ENCODE measurements at regions not wholly inside any gene's neighbourhood (a gene's known extent, or its start where the extent isn't known, plus 50 kb on each side); places are given as distances from the start of the nearest gene placed in this dataset.

- no peak overlapping the region for H2AFZ ChIP-seq (ENCODE audit: low read length)
- H3K36me3 ChIP-seq (ENCODE audit: control insufficient read depth in 2 of 4, insufficient read depth in 4 of 4, low read length in 3 of 4), result no peaks in the 10 kb centered on the region
- 84% methylated on average over 5 of the region's 5 CpGs; no CpG with 5 or more reads in 1 of the 2 experiments for WGBS, 2 experiments (ENCODE audit: extremely low coverage in 1 of 2, insufficient coverage in 1 of 2, insufficient read length in 1 of 2, insufficient replicate concordance in 2 of 2, low coverage in 1 of 2, low lambda C conversion rate in 2 of 2, missing lambda C conversion rate in 1 of 2)
- H2BK15ac ChIP-seq (ENCODE audit: low read length), result no peak overlapping the region
- H3K27ac ChIP-seq (ENCODE audit: low read depth, low read length), result no peak overlapping the region
- no peak overlapping the region for H2BK12ac ChIP-seq (ENCODE audit: low read depth, low read length)
- no peaks in the 10 kb centered on the region for H3K27me3 ChIP-seq (replicated peaks in 1 of 4; ENCODE audit: control insufficient read depth in 3 of 4, extremely low read depth in 1 of 4, insufficient read depth in 3 of 4, low read length in 3 of 4)
- H3K9me3 ChIP-seq (ENCODE audit: insufficient read depth in 2 of 2, low read depth in 1 of 2, low read length in 1 of 2), result no peaks in the 10 kb centered on the region
- H3K56ac ChIP-seq (replicated peaks; ENCODE audit: insufficient read length, low read depth, low read length), result no peak overlapping the region
- H4K20me1 ChIP-seq (replicated peaks in 1 of 2; ENCODE audit: control insufficient read depth in 1 of 2, insufficient read depth in 2 of 2, low read length in 2 of 2), result no peaks in the 10 kb centered on the region
- H2AK5ac ChIP-seq (ENCODE audit: low read depth, low read length), result no peak overlapping the region
- POLR2A ChIA-PET (ENCODE audit: partially characterized antibody), result no interaction called here
- H2BK120ac ChIP-seq (replicated peaks; ENCODE audit: low read depth, low read length), result no peak overlapping the region
- no peak overlapping the region for H3K14ac ChIP-seq (ENCODE audit: insufficient read length)
- H4K5ac ChIP-seq (ENCODE audit: insufficient read length, low read depth, low read length), result no peak overlapping the region
- CTCF ChIA-PET (ENCODE audit: partially characterized antibody), result no interaction called here
- no peak overlapping the region for H3K9ac ChIP-seq (replicated peaks in 1 of 4; ENCODE audit: extremely low read depth in 1 of 4, low read depth in 3 of 4, low read length in 3 of 4)
- no peak overlapping the region for H2BK5ac ChIP-seq (ENCODE audit: low read depth, low read length)
- H3K4me1 ChIP-seq (replicated peaks in 1 of 4; ENCODE audit: control insufficient read depth in 3 of 4, insufficient read depth in 4 of 4, low read length in 3 of 4), result no peaks in the 10 kb centered on the region
- no peaks in the 10 kb centered on the region; the same call in 1 of the 2 replicates for H3K23me2 ChIP-seq (ENCODE audit: low read depth, low read length)
- no peak overlapping the region for H2BK20ac ChIP-seq (ENCODE audit: low read length)
- H3K4ac ChIP-seq (replicated peaks; ENCODE audit: insufficient read length, low read depth, low read length), result no peak overlapping the region
- no peaks in the 10 kb centered on the region for H3K79me1 ChIP-seq (ENCODE audit: low read depth, low read length)
- DNase-seq (ENCODE audit: low read depth in 1 of 2, low spot score in 2 of 2) (no peak), FAIRE-seq (no peak)
- no peak overlapping the region for H3K18ac ChIP-seq (ENCODE audit: extremely low read depth, low read length)
- no peak overlapping the region for H3K4me3 ChIP-seq (ENCODE audit: extremely low read depth in 1 of 4, insufficient read depth in 2 of 4, low read depth in 3 of 4, low read length in 4 of 4)
- H3K79me2 ChIP-seq (ENCODE audit: control insufficient read depth in 1 of 2, insufficient read depth in 2 of 2, low read length in 2 of 2), result no peaks in the 10 kb centered on the region
- no peak overlapping the region for H4K91ac ChIP-seq (replicated peaks; ENCODE audit: insufficient read length, low read length)
- no peak overlapping the region for H4K8ac ChIP-seq (ENCODE audit: extremely low read depth, insufficient read depth, low read length)
- H3K4me2 ChIP-seq (ENCODE audit: insufficient read depth in 1 of 2, low read depth in 2 of 2, low read length in 2 of 2), result no peak overlapping the region
- H3K23ac ChIP-seq (ENCODE audit: insufficient read length), result no peak overlapping the region
- TF ChIP-seq CHD1 (IDR thresholded peaks at IDR 0.05; ENCODE audit: low read depth, low read length) (no peak), CBX8 (IDR thresholded peaks at IDR 0.05; ENCODE audit: borderline replicate concordance, low read depth, low read length) (no peak), CREB1 (IDR thresholded peaks at IDR 0.05) (no peak), SIX5 (IDR thresholded peaks at IDR 0.05; ENCODE audit: low read depth, low read length) (no peak), SP2 (IDR thresholded peaks at IDR 0.05; ENCODE audit: low read length) (no peak), SRF (IDR thresholded peaks at IDR 0.05; ENCODE audit: low read depth, low read length) (no peak), EZH2 (IDR thresholded peaks at IDR 0.05; ENCODE audit: low read depth, low read length, severe bottlenecking) (no peak), CBX5 (IDR thresholded peaks at IDR 0.05; ENCODE audit: low read depth, low read length) (no peak), NANOG (IDR thresholded peaks at IDR 0.05; ENCODE audit: insufficient read depth, low read depth, low read length, poor library complexity, severe bottlenecking) (no peak), POLR2AphosphoS5 (IDR thresholded peaks at IDR 0.05; ENCODE audit: low read depth, low read length) (no peak), SIN3A (conservative IDR thresholded peaks at IDR 0.05 in 1 of 2, IDR thresholded peaks at IDR 0.05 in 1 of 2; ENCODE audit: low read depth in 1 of 2, low read length in 2 of 2) (no peak)
Observed at GRCh38 chr16:74200921-74201320, 95.7 kb upstream of the PSMD7 start.

All from H1 (cell line).